ENCODE measurements at regions not wholly inside any gene's neighbourhood (a gene's known extent, or its start where the extent isn't known, plus 50 kb on each side); places are given as distances from the start of the nearest gene placed in this dataset.

DNA sequence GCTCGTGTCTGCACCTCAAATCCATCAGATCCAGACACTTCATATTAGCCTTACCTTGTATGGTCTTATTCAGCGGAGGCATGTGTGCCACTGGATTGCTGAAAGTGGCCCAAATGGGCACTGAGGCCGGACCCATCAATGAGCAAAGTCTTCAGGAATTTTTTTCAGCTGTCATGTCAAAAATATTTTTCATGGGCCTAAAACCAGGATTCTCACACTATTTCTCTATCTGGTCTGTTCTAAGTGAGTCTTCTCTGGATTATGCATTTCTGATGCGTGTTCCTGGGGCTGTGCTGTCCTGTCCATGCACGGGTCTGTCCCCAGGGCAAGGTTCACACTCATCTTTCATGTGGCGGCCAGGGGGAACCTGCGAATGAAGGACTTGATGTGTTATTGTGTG lies 94.6 kb downstream of the KCNA5 start:
- TF ChIP-seq GATA2 (IDR thresholded peaks at IDR 0.05; ENCODE audit: low read depth, low read length) (no peak), GATA3 (IDR thresholded peaks at IDR 0.05; ENCODE audit: low read depth, low read length) (no peak)
